ENCODE measurements at regions not wholly inside any gene's neighbourhood (a gene's known extent, or its start where the extent isn't known, plus 50 kb on each side); places are given as distances from the start of the nearest gene placed in this dataset.

GRCh38 chr5:135714126-135714894 is 120.2 kb upstream of the SLC25A48 start:
- H3K9ac ChIP-seq (ENCODE audit: low read depth in 1 of 3, low read length in 3 of 3): no peak overlapping the region
- no peak overlapping the region for H3K27ac ChIP-seq (ENCODE audit: low read depth, low read length)
- no peaks in the 10 kb centered on the region for H3K36me3 ChIP-seq (ENCODE audit: control insufficient read depth in 3 of 3, insufficient read depth in 3 of 3, low read length in 3 of 3)
- peaks cover 3 to 13% (median 4%) of the 10 kb centered on the region in 3 donors for H3K4me1 ChIP-seq (ENCODE audit: control insufficient read depth in 3 of 3, insufficient read depth in 3 of 3, low read length in 3 of 3)
- H3K9me3 ChIP-seq (ENCODE audit: control insufficient read depth in 3 of 3, low read length in 3 of 3): no peaks in the 10 kb centered on the region
- no peak overlapping the region for H3K4me3 ChIP-seq (ENCODE audit: low read length in 3 of 3)
- H3K27me3 ChIP-seq (ENCODE audit: control insufficient read depth in 3 of 3, insufficient read depth in 3 of 3, low read length in 3 of 3): peaks cover 0 to 10% (median 7%) of the 10 kb centered on the region in 3 donors

- Histone ChIP-seq H3K4me3 (ENCODE audit: low read length in 3 of 3) (no peak overlapping the region), H3K36me3 (ENCODE audit: control insufficient read depth in 3 of 3, insufficient read depth in 3 of 3, low read length in 3 of 3) (no peaks in the 10 kb centered on the region), H3K27ac (ENCODE audit: low read depth, low read length) (no peak overlapping the region), H3K27me3 (ENCODE audit: control insufficient read depth in 3 of 3, insufficient read depth in 3 of 3, low read length in 3 of 3) (peaks cover 0 to 10% (median 7%) of the 10 kb centered on the region in 3 donors), H3K9ac (ENCODE audit: low read depth in 1 of 3, low read length in 3 of 3) (no peak overlapping the region), H3K4me1 (ENCODE audit: control insufficient read depth in 3 of 3, insufficient read depth in 3 of 3, low read length in 3 of 3) (peaks cover 3 to 13% (median 8%) of the 10 kb centered on the region in 3 donors), H3K9me3 (ENCODE audit: control insufficient read depth in 3 of 3, low read length in 3 of 3) (no peaks in the 10 kb centered on the region)
These were observed 121.1 kb upstream of the SLC25A48 start for GRCh38 chr5:135713161-135713915.

GRCh38 chr5:135711911-135712310 is 122.6 kb upstream of the SLC25A48 start:
- H3K36me3 ChIP-seq (ENCODE audit: control insufficient read depth in 3 of 3, insufficient read depth in 3 of 3, low read length in 3 of 3): no peaks in the 10 kb centered on the region

GRCh38 chr5:135710045-135710675 is 124.3 kb upstream of the SLC25A48 start:
- peaks cover 3 to 13% (median 9%) of the 10 kb centered on the region in 3 donors for H3K4me1 ChIP-seq (ENCODE audit: control insufficient read depth in 3 of 3, insufficient read depth in 3 of 3, low read length in 3 of 3)
- no peaks in the 10 kb centered on the region for H3K9me3 ChIP-seq (ENCODE audit: control insufficient read depth in 3 of 3, low read length in 3 of 3)
- H3K27me3 ChIP-seq (ENCODE audit: control insufficient read depth in 3 of 3, insufficient read depth in 3 of 3, low read length in 3 of 3): peaks cover 0 to 13% (median 6%) of the 10 kb centered on the region in 3 donors
- H3K36me3 ChIP-seq (ENCODE audit: control insufficient read depth in 3 of 3, insufficient read depth in 3 of 3, low read length in 3 of 3): no peaks in the 10 kb centered on the region
- no peak overlapping the region for H3K9ac ChIP-seq (ENCODE audit: low read depth in 1 of 3, low read length in 3 of 3)
- no peak overlapping the region for H3K27ac ChIP-seq (ENCODE audit: low read depth, low read length)
- H3K4me3 ChIP-seq (ENCODE audit: low read length in 3 of 3): no peak overlapping the region

More at GRCh38 chr5:135711911-135712310, 122.6 kb upstream of the SLC25A48 start:
- Histone ChIP-seq H3K27me3 (ENCODE audit: control insufficient read depth in 3 of 3, insufficient read depth in 3 of 3, low read length in 3 of 3) (peaks cover 0 to 10% (median 7%) of the 10 kb centered on the region in 3 donors), H3K27ac (ENCODE audit: low read depth, low read length) (no peak overlapping the region), H3K9ac (ENCODE audit: low read depth in 1 of 3, low read length in 3 of 3) (no peak overlapping the region), H3K4me3 (ENCODE audit: low read length in 3 of 3) (no peak overlapping the region), H3K9me3 (ENCODE audit: control insufficient read depth in 3 of 3, low read length in 3 of 3) (no peaks in the 10 kb centered on the region), H3K4me1 (ENCODE audit: control insufficient read depth in 3 of 3, insufficient read depth in 3 of 3, low read length in 3 of 3) (peaks cover 3 to 13% (median 8%) of the 10 kb centered on the region in 3 donors)

- no peak overlapping the region for H3K4me3 ChIP-seq (ENCODE audit: low read length in 3 of 3)
- H3K4me1 ChIP-seq (ENCODE audit: control insufficient read depth in 3 of 3, insufficient read depth in 3 of 3, low read length in 3 of 3): peaks cover 8 to 13% (median 13%) of the 10 kb centered on the region in 3 donors
- H3K36me3 ChIP-seq (ENCODE audit: control insufficient read depth in 3 of 3, insufficient read depth in 3 of 3, low read length in 3 of 3): no peaks in the 10 kb centered on the region
- H3K9me3 ChIP-seq (ENCODE audit: control insufficient read depth in 3 of 3, low read length in 3 of 3): no peaks in the 10 kb centered on the region
- no peak overlapping the region for H3K9ac ChIP-seq (ENCODE audit: low read depth in 1 of 3, low read length in 3 of 3)
- peaks cover 0 to 10% (median 6%) of the 10 kb centered on the region in 3 donors for H3K27me3 ChIP-seq (ENCODE audit: control insufficient read depth in 3 of 3, insufficient read depth in 3 of 3, low read length in 3 of 3)
- H3K27ac ChIP-seq (ENCODE audit: low read depth, low read length): no peak overlapping the region
These were observed 125.3 kb upstream of the SLC25A48 start for GRCh38 chr5:135709208-135709575.

GRCh38 chr5:135708481-135709207 is 125.8 kb upstream of the SLC25A48 start:
- Histone ChIP-seq H3K27me3 (ENCODE audit: control insufficient read depth in 3 of 3, insufficient read depth in 3 of 3, low read length in 3 of 3) (peaks cover 0 to 8% (median 5%) of the 10 kb centered on the region in 3 donors), H3K9ac (ENCODE audit: low read depth in 1 of 3, low read length in 3 of 3) (no peak overlapping the region), H3K4me1 (ENCODE audit: control insufficient read depth in 3 of 3, insufficient read depth in 3 of 3, low read length in 3 of 3) (peaks cover 8 to 13% (median 13%) of the 10 kb centered on the region in 3 donors), H3K9me3 (ENCODE audit: control insufficient read depth in 3 of 3, low read length in 3 of 3) (no peaks in the 10 kb centered on the region), H3K4me3 (ENCODE audit: low read length in 3 of 3) (no peak overlapping the region), H3K36me3 (ENCODE audit: control insufficient read depth in 3 of 3, insufficient read depth in 3 of 3, low read length in 3 of 3) (no peaks in the 10 kb centered on the region), H3K27ac (ENCODE audit: low read depth, low read length) (no peak overlapping the region)

- H3K36me3 ChIP-seq (ENCODE audit: control insufficient read depth in 3 of 3, insufficient read depth in 3 of 3, low read length in 3 of 3): no peaks in the 10 kb centered on the region
These were observed 127.2 kb upstream of the SLC25A48 start for GRCh38 chr5:135707302-135707701.

GRCh38 chr5:135706893-135707292 is 127.6 kb upstream of the SLC25A48 start:
- H3K4me1 ChIP-seq (ENCODE audit: control insufficient read depth in 3 of 3, insufficient read depth in 3 of 3, low read length in 3 of 3): peaks cover 8 to 13% (median 13%) of the 10 kb centered on the region in 3 donors
- no peak overlapping the region for H3K9ac ChIP-seq (ENCODE audit: low read depth in 1 of 3, low read length in 3 of 3)
- H3K36me3 ChIP-seq (ENCODE audit: control insufficient read depth in 3 of 3, insufficient read depth in 3 of 3, low read length in 3 of 3): no peaks in the 10 kb centered on the region
- H3K27me3 ChIP-seq (ENCODE audit: control insufficient read depth in 3 of 3, insufficient read depth in 3 of 3, low read length in 3 of 3): peaks cover 0 to 6% (median 0%) of the 10 kb centered on the region in 3 donors
- H3K27ac ChIP-seq (ENCODE audit: low read depth, low read length): no peak overlapping the region
- H3K4me3 ChIP-seq (ENCODE audit: low read length in 3 of 3): no peak overlapping the region
- no peaks in the 10 kb centered on the region for H3K9me3 ChIP-seq (ENCODE audit: control insufficient read depth in 3 of 3, low read length in 3 of 3)

More at GRCh38 chr5:135707302-135707701, 127.2 kb upstream of the SLC25A48 start:
- Histone ChIP-seq H3K9me3 (ENCODE audit: control insufficient read depth in 3 of 3, low read length in 3 of 3) (no peaks in the 10 kb centered on the region), H3K27me3 (ENCODE audit: control insufficient read depth in 3 of 3, insufficient read depth in 3 of 3, low read length in 3 of 3) (peaks cover 0 to 6% (median 0%) of the 10 kb centered on the region in 3 donors), H3K4me1 (ENCODE audit: control insufficient read depth in 3 of 3, insufficient read depth in 3 of 3, low read length in 3 of 3) (peaks cover 8 to 13% (median 13%) of the 10 kb centered on the region in 3 donors), H3K9ac (ENCODE audit: low read depth in 1 of 3, low read length in 3 of 3) (no peak overlapping the region), H3K27ac (ENCODE audit: low read depth, low read length) (no peak overlapping the region), H3K4me3 (ENCODE audit: low read length in 3 of 3) (no peak overlapping the region)

GRCh38 chr5:135706474-135706873 is 127.7 kb upstream of the CXCL14 start:
- H3K4me1 ChIP-seq (ENCODE audit: control insufficient read depth in 3 of 3, insufficient read depth in 3 of 3, low read length in 3 of 3): peaks cover 8 to 13% (median 13%) of the 10 kb centered on the region in 3 donors
- H3K4me3 ChIP-seq (ENCODE audit: low read length in 3 of 3): no peak overlapping the region
- peaks cover 0 to 6% (median 0%) of the 10 kb centered on the region in 3 donors for H3K27me3 ChIP-seq (ENCODE audit: control insufficient read depth in 3 of 3, insufficient read depth in 3 of 3, low read length in 3 of 3)
- no peak overlapping the region for H3K27ac ChIP-seq (ENCODE audit: low read depth, low read length)
- no peaks in the 10 kb centered on the region for H3K9me3 ChIP-seq (ENCODE audit: control insufficient read depth in 3 of 3, low read length in 3 of 3)
- H3K9ac ChIP-seq (ENCODE audit: low read depth in 1 of 3, low read length in 3 of 3): no peak overlapping the region
- H3K36me3 ChIP-seq (ENCODE audit: control insufficient read depth in 3 of 3, insufficient read depth in 3 of 3, low read length in 3 of 3): no peaks in the 10 kb centered on the region

Measured in skeletal muscle tissue (tissue), 3 donors.